GM19372 (cell line): ENCODE measurements at regions not wholly inside any gene's neighbourhood (a gene's known extent, or its start where the extent isn't known, plus 50 kb on each side); places are given as distances from the start of the nearest gene placed in this dataset.
A peak's percentile ranks its signal among the peaks of the same experiment; 100 is the strongest.

Experiments
- ATAC-seq: cut with Tn5 transposase; IDR thresholded peaks from one replicate; pipeline ENCODE4 v1.9.1; 2021; ENCODE audit warnings: mild to moderate bottlenecking, low read depth, moderate library complexity; ENCODE audit not compliant: unreplicated experiment

GRCh38 chr1:70874063-70874462 is 173.6 kb downstream of the PTGER3 start:
- no peak for ATAC-seq

GRCh38 chr1:70874818-70875217 is 172.8 kb downstream of the PTGER3 start:
- no peak for ATAC-seq

GRCh38 chr1:70877343-70877742 is 170.3 kb downstream of the PTGER3 start:
- ATAC-seq: no peak

GRCh38 chr1:70887936-70888335 is 159.7 kb downstream of the PTGER3 start:
- no peak for ATAC-seq

GRCh38 chr1:70888722-70889121 is 158.9 kb downstream of the PTGER3 start:
- ATAC-seq: no peak

GRCh38 chr1:70890408-70890807 is 157.2 kb downstream of the PTGER3 start:
- ATAC-seq: no peak

GRCh38 chr1:70891051-70891843 is 156.4 kb downstream of the PTGER3 start:
- no peak for ATAC-seq

- ATAC-seq: no peak
Observed at GRCh38 chr1:70892140-70892539, 155.5 kb downstream of the PTGER3 start.

- ATAC-seq: no peak
Observed at GRCh38 chr1:70892930-70893329, 154.7 kb downstream of the PTGER3 start.

GRCh38 chr1:70893381-70893780 is 154.2 kb downstream of the PTGER3 start:
- no peak for ATAC-seq

GRCh38 chr1:70895531-70895930 is 152.1 kb downstream of the PTGER3 start:
- ATAC-seq: no peak

GRCh38 chr1:70896224-70896623 is 151.4 kb downstream of the PTGER3 start:
- ATAC-seq: no peak

GRCh38 chr1:70897273-70897672 is 150.3 kb downstream of the PTGER3 start:
- ATAC-seq: no peak

- no peak for ATAC-seq
Observed at GRCh38 chr1:70899735-70900134, 147.9 kb downstream of the PTGER3 start.

- no peak for ATAC-seq
Observed at GRCh38 chr1:70902211-70902610, 145.4 kb downstream of the PTGER3 start.

GRCh38 chr1:70906800-70907199 is 140.8 kb downstream of the PTGER3 start:
- ATAC-seq: no peak

- ATAC-seq: no peak
Observed at GRCh38 chr1:70907563-70908310, 139.9 kb downstream of the PTGER3 start.

GRCh38 chr1:70909262-70909822 is 138.3 kb downstream of the PTGER3 start:
- no peak for ATAC-seq

- ATAC-seq: peak; percentile 58
Observed at GRCh38 chr1:70910013-70910412, 137.6 kb downstream of the PTGER3 start.

GRCh38 chr1:70911861-70912260 is 135.8 kb downstream of the PTGER3 start:
- ATAC-seq: no peak

- no peak for ATAC-seq
Observed at GRCh38 chr1:70914224-70914623, 133.4 kb downstream of the PTGER3 start.
